ENCODE measurements at regions not wholly inside any gene's neighbourhood (a gene's known extent, or its start where the extent isn't known, plus 50 kb on each side); places are given as distances from the start of the nearest gene placed in this dataset.

DNA sequence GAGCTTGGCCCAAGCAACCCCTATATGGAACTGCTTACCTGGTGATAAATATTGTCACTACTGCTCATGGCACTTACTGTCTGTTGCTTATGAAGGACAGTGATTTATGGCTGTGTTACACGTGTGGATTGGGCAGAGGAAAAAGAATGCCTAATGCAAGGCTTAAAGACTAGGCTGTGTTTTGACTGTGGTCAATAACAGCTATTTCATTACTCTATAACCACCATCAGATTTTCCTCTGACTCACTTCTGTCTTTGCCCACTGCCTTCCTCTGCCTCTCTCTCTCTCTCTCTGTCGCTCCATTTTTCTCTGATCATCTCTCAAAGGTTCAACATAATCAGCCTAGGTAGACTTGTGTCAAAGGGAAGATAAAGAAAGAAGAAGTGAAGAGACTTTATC is 96.2 kb downstream of the TLR4 start:
- Histone ChIP-seq H3K27ac (no peak overlapping the region), H3K9me3 (no peaks in the 10 kb centered on the region), H3K27me3 (ENCODE audit: insufficient read depth in 3 of 3, low read length in 2 of 3) (peaks cover 0 to 2% (median 0%) of the 10 kb centered on the region in 3 donors), H3K36me3 (ENCODE audit: insufficient read depth in 1 of 2, low read depth in 1 of 2) (no peaks in the 10 kb centered on the region), H3K4me3 (no peak overlapping the region), H3K4me1 (no peaks in the 10 kb centered on the region)
- DNase-seq (no peak), ATAC-seq (no peak)
- 54 to 62% (median 61%) methylated on average over 2 of the region's 2 CpGs for WGBS, 3 donors
- intact Hi-C loops (cut with DNase I), result no loop called here
- TF ChIP-seq, protein P1, sequence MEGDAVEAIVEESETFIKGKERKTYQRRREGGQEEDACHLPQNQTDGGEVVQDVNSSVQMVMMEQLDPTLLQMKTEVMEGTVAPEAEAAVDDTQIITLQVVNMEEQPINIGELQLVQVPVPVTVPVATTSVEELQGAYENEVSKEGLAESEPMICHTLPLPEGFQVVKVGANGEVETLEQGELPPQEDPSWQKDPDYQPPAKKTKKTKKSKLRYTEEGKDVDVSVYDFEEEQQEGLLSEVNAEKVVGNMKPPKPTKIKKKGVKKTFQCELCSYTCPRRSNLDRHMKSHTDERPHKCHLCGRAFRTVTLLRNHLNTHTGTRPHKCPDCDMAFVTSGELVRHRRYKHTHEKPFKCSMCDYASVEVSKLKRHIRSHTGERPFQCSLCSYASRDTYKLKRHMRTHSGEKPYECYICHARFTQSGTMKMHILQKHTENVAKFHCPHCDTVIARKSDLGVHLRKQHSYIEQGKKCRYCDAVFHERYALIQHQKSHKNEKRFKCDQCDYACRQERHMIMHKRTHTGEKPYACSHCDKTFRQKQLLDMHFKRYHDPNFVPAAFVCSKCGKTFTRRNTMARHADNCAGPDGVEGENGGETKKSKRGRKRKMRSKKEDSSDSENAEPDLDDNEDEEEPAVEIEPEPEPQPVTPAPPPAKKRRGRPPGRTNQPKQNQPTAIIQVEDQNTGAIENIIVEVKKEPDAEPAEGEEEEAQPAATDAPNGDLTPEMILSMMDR (IDR thresholded peaks at IDR 0.05), result no peak

DNA sequence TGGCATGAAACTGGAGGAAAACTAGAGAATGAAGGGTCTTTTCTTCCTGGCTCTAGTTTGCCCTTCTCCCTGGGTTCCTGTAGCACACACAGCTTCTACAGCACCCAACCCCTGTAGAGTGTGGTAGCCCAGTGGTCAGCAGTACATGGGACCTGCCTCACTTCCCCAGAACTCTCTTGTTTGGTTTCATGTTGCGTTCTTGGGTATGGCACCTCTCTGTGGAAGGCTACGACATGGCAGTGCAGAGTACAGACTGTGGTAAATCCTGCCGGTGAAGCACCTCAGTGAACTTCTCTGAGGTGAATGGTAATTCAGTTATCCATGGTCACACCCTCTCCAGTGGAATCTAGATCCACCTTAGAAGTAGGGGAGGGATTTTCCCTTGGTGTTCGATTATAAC is 105.5 kb downstream of the TLR4 start:
- Histone ChIP-seq H3K36me3 (ENCODE audit: insufficient read depth in 1 of 2, low read depth in 1 of 2) (no peaks in the 10 kb centered on the region), H3K4me3 (no peak overlapping the region), H3K9me3 (no peaks in the 10 kb centered on the region), H3K4me1 (no peaks in the 10 kb centered on the region), H3K27me3 (ENCODE audit: insufficient read depth in 3 of 3, low read length in 2 of 3) (no peaks in the 10 kb centered on the region), H3K27ac (no peak overlapping the region)
- 79 to 81% (median 80%) methylated on average over 4 of the region's 4 CpGs for WGBS, 3 donors
- DNase-seq, result no peak
- TF ChIP-seq, protein P1 (IDR thresholded peaks at IDR 0.05), result no peak
- intact Hi-C loops (cut with DNase I), result no loop called here
- no peak for ATAC-seq

DNA sequence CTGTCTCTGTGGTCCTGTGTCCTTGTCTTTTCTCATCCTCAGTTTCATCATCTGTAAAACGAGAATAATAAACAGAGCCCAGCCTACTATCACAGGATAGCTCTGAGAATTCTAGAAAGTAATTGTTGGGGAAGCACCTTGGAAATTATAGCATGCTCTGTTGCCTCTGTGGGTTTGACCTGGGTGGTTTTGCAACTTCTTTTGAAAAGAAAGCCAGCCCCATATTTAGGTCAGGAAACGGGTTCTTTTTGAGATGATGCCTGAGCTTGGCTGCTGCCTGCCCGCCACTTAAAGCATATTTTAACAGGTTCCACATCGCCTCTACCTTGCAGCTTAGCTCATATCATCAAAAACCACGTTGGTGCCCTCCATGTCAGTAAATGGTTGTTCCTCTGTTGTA is 111.1 kb downstream of the TLR4 start:
- ATAC-seq, result no peak
- no peaks in the 10 kb centered on the region for H3K36me3 ChIP-seq (ENCODE audit: insufficient read depth in 1 of 2, low read depth in 1 of 2)
- no peak overlapping the region for H3K27ac ChIP-seq
- no peaks in the 10 kb centered on the region for H3K4me1 ChIP-seq
- TF ChIP-seq, protein P1 (IDR thresholded peaks at IDR 0.05), result no peak
- no peaks in the 10 kb centered on the region for H3K27me3 ChIP-seq (ENCODE audit: insufficient read depth in 3 of 3, low read length in 2 of 3)
- intact Hi-C loops (cut with DNase I), result no loop called here
- no peak overlapping the region for H3K4me3 ChIP-seq
- 62 to 64% (median 63%) methylated on average over 5 of the region's 5 CpGs for WGBS, 3 donors
- DNase-seq, result no peak
- no peaks in the 10 kb centered on the region for H3K9me3 ChIP-seq

DNA sequence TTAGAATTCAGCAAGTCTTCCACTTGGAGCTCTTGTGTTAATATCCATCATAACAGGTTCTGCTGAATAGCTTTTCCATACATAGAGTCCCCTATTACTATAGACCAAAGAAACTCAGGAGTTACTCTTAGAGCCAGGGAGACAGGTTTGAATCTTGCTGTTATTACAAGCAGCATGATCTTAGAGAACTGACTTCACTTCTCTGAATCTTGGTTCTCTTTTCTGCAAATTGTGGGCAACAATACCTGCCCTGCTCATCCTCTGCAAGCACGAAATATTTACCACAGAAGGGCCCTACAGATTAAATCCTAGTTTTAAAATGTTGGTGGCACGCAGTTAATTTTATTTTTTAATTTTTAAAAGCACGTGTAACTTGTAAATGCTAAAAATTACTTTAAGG is 111.7 kb downstream of the TLR4 start:
- no peaks in the 10 kb centered on the region for H3K9me3 ChIP-seq
- no peaks in the 10 kb centered on the region for H3K27me3 ChIP-seq (ENCODE audit: insufficient read depth in 3 of 3, low read length in 2 of 3)
- 71 to 79% (median 71%) methylated on average over 3 of the region's 3 CpGs for WGBS, 3 donors
- no peak for DNase-seq
- no peak for ATAC-seq
- H3K4me3 ChIP-seq, result no peak overlapping the region
- intact Hi-C loops (cut with DNase I), result no loop called here
- TF ChIP-seq, protein P1 (IDR thresholded peaks at IDR 0.05), result no peak
- H3K4me1 ChIP-seq, result no peaks in the 10 kb centered on the region
- H3K36me3 ChIP-seq (ENCODE audit: insufficient read depth in 1 of 2, low read depth in 1 of 2), result no peaks in the 10 kb centered on the region
- no peak overlapping the region for H3K27ac ChIP-seq

DNA sequence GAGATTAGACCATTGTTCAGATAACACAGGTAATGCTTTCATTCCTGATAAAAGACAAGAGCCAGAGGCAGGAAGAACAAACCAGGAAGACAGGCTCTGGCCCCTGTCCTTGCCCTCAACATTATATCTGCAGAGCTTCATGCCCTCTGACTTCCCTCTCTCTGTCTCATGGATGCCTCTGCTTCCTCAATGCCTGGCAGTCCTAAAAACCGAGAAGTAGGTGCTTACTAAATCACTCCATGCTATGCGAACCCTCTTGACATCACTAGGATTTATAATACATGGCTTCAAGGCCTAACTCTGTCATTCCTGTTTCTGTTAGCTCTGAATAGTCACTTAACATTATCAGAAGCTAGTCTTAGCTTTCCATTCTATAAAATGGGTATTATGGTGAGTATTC is 117.8 kb downstream of the TLR4 start:
- Histone ChIP-seq H3K27me3 (ENCODE audit: insufficient read depth in 3 of 3, low read length in 2 of 3) (no peaks in the 10 kb centered on the region), H3K4me1 (no peaks in the 10 kb centered on the region), H3K27ac (no peak overlapping the region), H3K9me3 (no peaks in the 10 kb centered on the region), H3K4me3 (no peak overlapping the region), H3K36me3 (ENCODE audit: insufficient read depth in 1 of 2, low read depth in 1 of 2) (no peaks in the 10 kb centered on the region)
- intact Hi-C loops (cut with DNase I), result no loop called here
- TF ChIP-seq, protein P1 (IDR thresholded peaks at IDR 0.05), result no peak
- DNase-seq (no peak), ATAC-seq (no peak)
- 55 to 66% (median 62%) methylated on average over 2 of the region's 2 CpGs for WGBS, 3 donors

All from psoas muscle (tissue), 7 donors.